ENCODE measurements at regions not wholly inside any gene's neighbourhood (a gene's known extent, or its start where the extent isn't known, plus 50 kb on each side); places are given as distances from the start of the nearest gene placed in this dataset.
"Not testable (repeated sequence)": the region's sequence is repeated elsewhere in the genome, so short reads cannot be mapped to it uniquely, and the experiment has no call there.

GRCh38 chrX:25858273-25858880, 279.8 kb upstream of the MAGEB18 start:
- Histone ChIP-seq H3K36me3 (no peaks in the 10 kb centered on the region), H3K4me3 (ENCODE audit: low read depth, low read length) (no peak overlapping the region), H3K9me3 (ENCODE audit: severe bottlenecking) (no peaks in the 10 kb centered on the region), H3K27me3 (ENCODE audit: insufficient read depth, low read depth, severe bottlenecking) (no peaks in the 10 kb centered on the region), H3K27ac (no peak overlapping the region)
- TF ChIP-seq, protein P1, sequence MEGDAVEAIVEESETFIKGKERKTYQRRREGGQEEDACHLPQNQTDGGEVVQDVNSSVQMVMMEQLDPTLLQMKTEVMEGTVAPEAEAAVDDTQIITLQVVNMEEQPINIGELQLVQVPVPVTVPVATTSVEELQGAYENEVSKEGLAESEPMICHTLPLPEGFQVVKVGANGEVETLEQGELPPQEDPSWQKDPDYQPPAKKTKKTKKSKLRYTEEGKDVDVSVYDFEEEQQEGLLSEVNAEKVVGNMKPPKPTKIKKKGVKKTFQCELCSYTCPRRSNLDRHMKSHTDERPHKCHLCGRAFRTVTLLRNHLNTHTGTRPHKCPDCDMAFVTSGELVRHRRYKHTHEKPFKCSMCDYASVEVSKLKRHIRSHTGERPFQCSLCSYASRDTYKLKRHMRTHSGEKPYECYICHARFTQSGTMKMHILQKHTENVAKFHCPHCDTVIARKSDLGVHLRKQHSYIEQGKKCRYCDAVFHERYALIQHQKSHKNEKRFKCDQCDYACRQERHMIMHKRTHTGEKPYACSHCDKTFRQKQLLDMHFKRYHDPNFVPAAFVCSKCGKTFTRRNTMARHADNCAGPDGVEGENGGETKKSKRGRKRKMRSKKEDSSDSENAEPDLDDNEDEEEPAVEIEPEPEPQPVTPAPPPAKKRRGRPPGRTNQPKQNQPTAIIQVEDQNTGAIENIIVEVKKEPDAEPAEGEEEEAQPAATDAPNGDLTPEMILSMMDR (IDR thresholded peaks at IDR 0.05; ENCODE audit: low read depth, low read length), result no peak
- no peak for DNase-seq

DNA sequence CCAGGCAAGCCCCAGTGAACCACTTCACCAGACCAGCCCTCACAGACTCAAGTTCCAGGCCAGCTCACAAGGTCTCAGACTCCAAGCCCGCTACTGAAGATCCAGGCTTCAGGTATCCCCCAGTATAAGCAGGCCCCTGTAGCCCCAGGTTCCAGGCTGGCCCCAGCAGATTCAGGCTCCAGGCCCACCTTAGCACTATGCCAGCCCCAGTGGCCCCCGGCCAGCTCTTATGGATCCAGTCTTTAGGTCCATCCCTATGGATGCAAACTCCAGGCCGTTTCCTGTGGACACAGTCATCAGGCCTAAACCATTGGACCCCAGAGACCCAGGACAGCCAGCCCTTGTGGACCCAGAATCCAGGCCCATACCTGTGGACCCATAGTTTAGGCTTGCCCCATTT, 277.8 kb upstream of the MAGEB18 start:
- no peak overlapping the region for H3K27ac ChIP-seq
- no peaks in the 10 kb centered on the region for H3K27me3 ChIP-seq (ENCODE audit: insufficient read depth, low read depth, severe bottlenecking)
- DNase-seq, result no peak
- TF ChIP-seq, protein P1 (IDR thresholded peaks at IDR 0.05; ENCODE audit: low read depth, low read length), result no peak
- no peaks in the 10 kb centered on the region for H3K9me3 ChIP-seq (ENCODE audit: severe bottlenecking)
- no peak overlapping the region for H3K4me3 ChIP-seq (ENCODE audit: low read depth, low read length)
- no peaks in the 10 kb centered on the region for H3K36me3 ChIP-seq

DNA sequence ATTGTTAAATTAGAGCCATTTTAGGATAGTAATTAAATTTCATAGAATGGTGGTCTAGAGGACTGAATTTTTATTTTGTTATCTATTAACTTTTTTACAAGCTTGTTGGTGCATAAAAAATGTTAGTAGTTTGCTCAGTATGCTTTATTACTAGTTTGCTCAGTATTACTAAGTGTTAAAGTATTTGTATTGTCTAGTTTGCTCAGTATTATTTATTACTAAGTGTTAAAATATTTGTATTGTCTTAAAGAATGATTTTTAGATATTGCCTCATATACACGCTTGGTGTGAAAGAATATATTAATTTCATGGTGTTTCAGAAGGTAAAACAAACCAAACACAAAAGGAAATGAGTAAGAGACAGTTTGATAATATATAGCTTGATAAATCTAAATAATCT, 268.4 kb upstream of the MAGEB18 start:
- DNase-seq, result no peak
- no peaks in the 10 kb centered on the region for H3K9me3 ChIP-seq (ENCODE audit: severe bottlenecking)
- no peaks in the 10 kb centered on the region for H3K27me3 ChIP-seq (ENCODE audit: insufficient read depth, low read depth, severe bottlenecking)
- H3K4me3 ChIP-seq (ENCODE audit: low read depth, low read length), result no peak overlapping the region
- TF ChIP-seq, protein P1 (IDR thresholded peaks at IDR 0.05; ENCODE audit: low read depth, low read length), result no peak
- no peaks in the 10 kb centered on the region for H3K36me3 ChIP-seq
- no peak overlapping the region for H3K27ac ChIP-seq

DNA sequence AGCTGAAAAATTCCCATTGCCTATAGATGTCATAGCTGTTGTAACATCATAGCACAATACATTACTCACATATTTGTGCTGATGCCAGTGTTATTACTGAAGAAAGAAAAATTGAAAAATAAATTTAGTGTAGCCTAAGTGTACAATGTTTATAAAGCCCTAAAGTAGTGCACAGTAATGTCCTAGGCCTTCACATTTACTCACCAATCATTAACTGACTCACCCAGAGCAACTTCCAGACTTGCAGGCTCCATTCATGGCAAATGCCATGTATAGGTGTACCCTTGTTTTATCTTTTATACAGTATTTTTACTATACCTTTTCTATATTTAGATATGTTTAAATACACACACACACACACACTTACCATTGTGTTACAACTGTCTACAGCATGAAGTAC, 265.4 kb upstream of the MAGEB18 start:
- H3K36me3 ChIP-seq, result no peaks in the 10 kb centered on the region
- TF ChIP-seq, protein P1 (IDR thresholded peaks at IDR 0.05; ENCODE audit: low read depth, low read length), result no peak
- H3K27me3 ChIP-seq (ENCODE audit: insufficient read depth, low read depth, severe bottlenecking), result no peaks in the 10 kb centered on the region
- no peaks in the 10 kb centered on the region for H3K9me3 ChIP-seq (ENCODE audit: severe bottlenecking)
- H3K27ac ChIP-seq, result no peak overlapping the region
- H3K4me3 ChIP-seq (ENCODE audit: low read depth, low read length), result no peak overlapping the region
- DNase-seq, result no peak

DNA sequence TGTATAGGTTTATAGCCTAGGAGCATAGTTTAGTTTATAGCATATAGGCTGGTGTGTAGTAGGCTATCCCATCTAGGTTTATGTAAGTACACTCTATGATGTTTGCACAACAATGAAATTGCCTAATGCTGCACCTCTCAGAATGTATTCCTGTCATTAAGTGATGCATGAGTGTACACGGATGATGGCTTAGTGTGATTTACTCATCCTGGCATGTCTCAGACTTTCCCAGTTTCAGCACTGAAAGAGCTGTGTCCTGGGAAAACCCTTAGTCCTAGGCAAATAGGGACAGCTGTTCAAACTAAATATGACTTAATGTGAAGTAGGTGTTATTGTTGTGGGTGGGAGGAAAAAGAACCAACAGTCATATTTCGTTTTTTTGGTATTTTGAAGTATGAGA, 264.9 kb upstream of the MAGEB18 start:
- Histone ChIP-seq H3K36me3 (no peaks in the 10 kb centered on the region), H3K9me3 (ENCODE audit: severe bottlenecking) (no peaks in the 10 kb centered on the region), H3K4me3 (ENCODE audit: low read depth, low read length) (no peak overlapping the region), H3K27ac (no peak overlapping the region), H3K27me3 (ENCODE audit: insufficient read depth, low read depth, severe bottlenecking) (no peaks in the 10 kb centered on the region)
- TF ChIP-seq, protein P1 (IDR thresholded peaks at IDR 0.05; ENCODE audit: low read depth, low read length), result no peak
- no peak for DNase-seq

GRCh38 chrX:25878806-25879205, 259.3 kb upstream of the MAGEB18 start:
- Histone ChIP-seq H3K27me3 (ENCODE audit: insufficient read depth, low read depth, severe bottlenecking) (no peaks in the 10 kb centered on the region), H3K9me3 (ENCODE audit: severe bottlenecking) (peaks cover 4% of the 10 kb centered on the region), H3K27ac (no peak overlapping the region), H3K4me3 (ENCODE audit: low read depth, low read length) (no peak overlapping the region), H3K36me3 (no peaks in the 10 kb centered on the region)
- DNase-seq, result no peak
- TF ChIP-seq, protein P1 (IDR thresholded peaks at IDR 0.05; ENCODE audit: low read depth, low read length), result no peak

DNA sequence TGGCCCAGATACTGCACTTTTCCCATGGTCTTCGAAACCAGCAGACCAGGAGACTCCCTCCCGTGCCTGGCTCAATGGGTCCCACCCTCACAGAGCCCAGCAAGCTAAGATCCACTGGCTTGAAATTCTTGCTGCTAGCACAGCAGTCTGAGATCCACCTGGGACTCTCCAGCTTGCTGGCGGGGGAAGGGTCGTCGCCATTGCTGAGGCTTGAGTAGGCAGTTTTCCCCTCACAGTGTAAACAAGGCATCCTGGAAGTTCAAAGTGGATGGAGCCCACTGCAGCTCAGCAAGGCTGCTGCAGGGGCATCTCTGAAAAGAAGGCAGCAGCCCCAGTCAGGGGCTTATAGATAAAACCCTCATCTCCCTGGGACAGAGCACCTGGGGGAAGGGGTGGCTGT, 255.6 kb upstream of the MAGEB18 start:
- H3K27ac ChIP-seq; H3K36me3 ChIP-seq; H3K9me3 ChIP-seq (ENCODE audit: severe bottlenecking); H3K27me3 ChIP-seq (ENCODE audit: insufficient read depth, low read depth, severe bottlenecking); DNase-seq; H3K4me3 ChIP-seq (ENCODE audit: low read depth, low read length): not testable (repeated sequence)
